ENCODE measurements at regions not wholly inside any gene's neighbourhood (a gene's known extent, or its start where the extent isn't known, plus 50 kb on each side); places are given as distances from the start of the nearest gene placed in this dataset.

DNA sequence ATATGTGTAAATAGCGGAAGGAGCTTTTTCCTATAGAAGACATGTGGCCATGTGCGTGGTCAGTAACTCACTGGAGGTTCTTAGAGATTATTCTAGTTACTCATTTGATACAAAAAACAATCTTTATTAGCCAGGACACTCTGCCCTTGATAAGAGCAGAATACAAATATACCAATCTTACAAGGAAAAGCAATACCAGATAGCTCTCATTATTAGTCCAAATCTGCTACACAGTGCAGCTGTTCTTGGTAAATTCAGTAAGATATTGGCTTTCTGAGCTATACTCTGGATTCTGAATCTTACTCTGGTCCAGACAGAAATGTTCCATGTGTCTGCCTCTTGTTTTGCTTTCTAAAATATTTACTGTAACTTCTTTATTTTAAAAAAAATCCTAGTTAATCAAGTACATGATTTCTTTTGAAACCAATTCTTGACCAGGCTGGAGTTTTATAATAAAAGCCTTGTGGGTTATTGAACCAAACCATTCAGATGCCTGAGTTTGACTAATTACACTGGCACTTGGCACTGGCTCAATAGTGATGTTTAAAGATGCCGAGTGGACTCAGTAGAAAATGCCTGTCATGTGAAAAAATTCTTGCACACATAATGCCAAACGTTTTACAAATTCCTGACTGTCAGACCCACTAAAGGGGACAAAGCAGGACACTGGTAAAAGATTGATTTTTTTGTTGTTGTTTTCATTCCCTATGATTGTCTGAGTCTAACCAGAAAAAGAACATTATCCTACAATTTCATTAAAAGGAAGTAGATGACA lies 242.8 kb upstream of the TCF21 start:
- peak in 1 of 2 experiments; percentile 35; a peak in 1 of 4 replicates for TF ChIP-seq CEBPB (IDR thresholded peaks at IDR 0.05)
- TF ChIP-seq, protein P1, sequence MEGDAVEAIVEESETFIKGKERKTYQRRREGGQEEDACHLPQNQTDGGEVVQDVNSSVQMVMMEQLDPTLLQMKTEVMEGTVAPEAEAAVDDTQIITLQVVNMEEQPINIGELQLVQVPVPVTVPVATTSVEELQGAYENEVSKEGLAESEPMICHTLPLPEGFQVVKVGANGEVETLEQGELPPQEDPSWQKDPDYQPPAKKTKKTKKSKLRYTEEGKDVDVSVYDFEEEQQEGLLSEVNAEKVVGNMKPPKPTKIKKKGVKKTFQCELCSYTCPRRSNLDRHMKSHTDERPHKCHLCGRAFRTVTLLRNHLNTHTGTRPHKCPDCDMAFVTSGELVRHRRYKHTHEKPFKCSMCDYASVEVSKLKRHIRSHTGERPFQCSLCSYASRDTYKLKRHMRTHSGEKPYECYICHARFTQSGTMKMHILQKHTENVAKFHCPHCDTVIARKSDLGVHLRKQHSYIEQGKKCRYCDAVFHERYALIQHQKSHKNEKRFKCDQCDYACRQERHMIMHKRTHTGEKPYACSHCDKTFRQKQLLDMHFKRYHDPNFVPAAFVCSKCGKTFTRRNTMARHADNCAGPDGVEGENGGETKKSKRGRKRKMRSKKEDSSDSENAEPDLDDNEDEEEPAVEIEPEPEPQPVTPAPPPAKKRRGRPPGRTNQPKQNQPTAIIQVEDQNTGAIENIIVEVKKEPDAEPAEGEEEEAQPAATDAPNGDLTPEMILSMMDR (IDR thresholded peaks at IDR 0.05), result no peak
- TF ChIP-seq, protein P2, sequence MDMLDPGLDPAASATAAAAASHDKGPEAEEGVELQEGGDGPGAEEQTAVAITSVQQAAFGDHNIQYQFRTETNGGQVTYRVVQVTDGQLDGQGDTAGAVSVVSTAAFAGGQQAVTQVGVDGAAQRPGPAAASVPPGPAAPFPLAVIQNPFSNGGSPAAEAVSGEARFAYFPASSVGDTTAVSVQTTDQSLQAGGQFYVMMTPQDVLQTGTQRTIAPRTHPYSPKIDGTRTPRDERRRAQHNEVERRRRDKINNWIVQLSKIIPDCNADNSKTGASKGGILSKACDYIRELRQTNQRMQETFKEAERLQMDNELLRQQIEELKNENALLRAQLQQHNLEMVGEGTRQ (IDR thresholded peaks at IDR 0.05), result no peak
- TF ChIP-seq ESRRA (IDR thresholded peaks at IDR 0.05; ENCODE audit: borderline replicate concordance, low read length), result no peak
- TF ChIP-seq SMC3 (IDR thresholded peaks at IDR 0.05), result no peak
- TF ChIP-seq POLR2A (IDR thresholded peaks at IDR 0.05; ENCODE audit: low read length), result no peak

All from A549 (cell line).